Neural cell (in vitro differentiated cells): ENCODE measurements at regions not wholly inside any gene's neighbourhood (a gene's known extent, or its start where the extent isn't known, plus 50 kb on each side); places are given as distances from the start of the nearest gene placed in this dataset.

Experiments used
- H2AFZ ChIP-seq: fragments of 200-600, 300-800 bp; sonication (generic), shearing (Covaris generic); 2 replicates; pipeline ENCODE4 v1.6.0; 2014; ENCODE audit warnings: low read depth, mild to moderate bottlenecking, antibody characterized with exemption, low read length, moderate library complexity
- H3F3A ChIP-seq: fragments of 200-600 bp; shearing (Covaris generic); 2 replicates; pipeline ENCODE4 v1.6.1; 2016; ENCODE audit warnings: mild to moderate bottlenecking, moderate library complexity, mixed read lengths, antibody characterized with exemption, low read length; ENCODE audit not compliant: insufficient read depth, poor library complexity, severe bottlenecking
- H3K27ac ChIP-seq: fragments of 200-600, 300-800 bp; sonication (generic), shearing (Covaris generic); 2 replicates; pipeline ENCODE4 v1.5.1; 2014; ENCODE audit warnings: mild to moderate bottlenecking, low read length, moderate library complexity
- H3K27me3 ChIP-seq: fragments of 300-800, 200-600 bp; sonication (generic), shearing (Covaris generic); 2 replicates; pipeline ENCODE4 v1.6.0; 2014; ENCODE audit warnings: mild to moderate bottlenecking, low read depth, low read length, moderate library complexity; ENCODE audit not compliant: insufficient read depth
- H3K36me3 ChIP-seq: fragments of 300-800, 200-600 bp; sonication (generic), shearing (Covaris generic); 2 replicates; pipeline ENCODE4 v1.5.1; 2014; ENCODE audit warnings: mild to moderate bottlenecking, antibody characterized with exemption, low read length, moderate library complexity; ENCODE audit not compliant: insufficient read depth
- H3K4me2 ChIP-seq: fragments of 300-800, 200-600 bp; sonication (generic), shearing (Covaris generic); 2 replicates; pipeline ENCODE4 v1.6.0; 2014; ENCODE audit warnings: mild to moderate bottlenecking, low read length
- H3K4me3 ChIP-seq: fragments of 300-800, 200-600 bp; sonication (generic), shearing (Covaris generic); 2 replicates; pipeline ENCODE4 v1.5.1; 2014; ENCODE audit warnings: mild to moderate bottlenecking, low read length, moderate library complexity
- H3K79me2 ChIP-seq: fragments of 200-600 bp; shearing (Covaris generic); replicated peaks from 2 replicates; pipeline ENCODE4 v1.6.0; 2014; ENCODE audit warnings: mild to moderate bottlenecking, low read length, moderate library complexity; ENCODE audit not compliant: insufficient read depth
- H3K9ac ChIP-seq: fragments of 300-800, 200-600 bp; sonication (generic), shearing (Covaris generic); 2 replicates; pipeline ENCODE4 v1.6.1; 2016; ENCODE audit warnings: mild to moderate bottlenecking, low read length, mixed read lengths
- H3K9me2 ChIP-seq: fragments of 200-600 bp; shearing (Covaris generic); 2 replicates; pipeline ENCODE4 v1.6.1; 2016; ENCODE audit warnings: mild to moderate bottlenecking, low read length, mixed read lengths; ENCODE audit not compliant: insufficient read depth
- H3K9me3 ChIP-seq: fragments of 200-600, 300-800 bp; sonication (generic), shearing (Covaris generic); 2 replicates; pipeline ENCODE4 v1.6.1; 2016; ENCODE audit warnings: mild to moderate bottlenecking, mixed run types, low read length, moderate library complexity, mixed read lengths
- H4K20me1 ChIP-seq: fragments of 200-600 bp; shearing (Covaris generic); 2 replicates; pipeline ENCODE4 v1.6.1; 2016; ENCODE audit warnings: mild to moderate bottlenecking, mixed run types; ENCODE audit not compliant: insufficient read depth
- EP300 ChIP-seq: fragments of 450-650 bp; conservative IDR thresholded peaks from 2 replicates; pipeline ENCODE4 v1.6.1; 2014; ENCODE audit warnings: antibody characterized with exemption, mild to moderate bottlenecking, moderate library complexity; ENCODE audit not compliant: poor library complexity, severe bottlenecking
- EZH2 ChIP-seq: fragments of 200-600, 300-800 bp; shearing (Covaris generic), sonication (generic); IDR thresholded peaks from 2 replicates; pipeline ENCODE4 v1.6.1; 2014; ENCODE audit warnings: antibody characterized with exemption, low read length, borderline replicate concordance, mild to moderate bottlenecking; ENCODE audit not compliant: insufficient read depth, poor library complexity, severe bottlenecking
- MXI1 ChIP-seq: fragments of 450-650 bp; conservative IDR thresholded peaks from 2 replicates; pipeline ENCODE4 v1.6.1; 2014; ENCODE audit warnings: antibody characterized with exemption, mild to moderate bottlenecking; ENCODE audit not compliant: poor library complexity, severe bottlenecking
- POLR2AphosphoS5 ChIP-seq: IDR thresholded peaks from 2 replicates; pipeline ENCODE4 v1.6.1; 2012
- RAD21 ChIP-seq: fragments of 450-650 bp; conservative IDR thresholded peaks from 2 replicates; pipeline ENCODE4 v1.6.1; 2014; ENCODE audit warnings: antibody characterized with exemption, mild to moderate bottlenecking, moderate library complexity
- SMC3 ChIP-seq: fragments of 450-650 bp; conservative IDR thresholded peaks from 2 replicates; pipeline ENCODE4 v1.6.1; 2014; ENCODE audit warnings: antibody characterized with exemption, mild to moderate bottlenecking, moderate library complexity; ENCODE audit not compliant: poor library complexity
- TAF1 ChIP-seq: IDR thresholded peaks from 2 replicates; pipeline ENCODE4 v1.6.1; 2012; ENCODE audit warnings: low read depth
- TF ChIP-seq, protein P1 (sequence below): fragments of 450-650 bp; IDR thresholded peaks from 2 replicates; pipeline ENCODE4 v1.5.1; 2014; ENCODE audit warnings: antibody characterized with exemption, mild to moderate bottlenecking, moderate library complexity; ENCODE audit not compliant: poor library complexity, severe bottlenecking
- TF ChIP-seq, protein P2 (sequence below): IDR thresholded peaks from 2 replicates; pipeline ENCODE4 v1.6.1; 2012; ENCODE audit warnings: borderline replicate concordance

DNA sequence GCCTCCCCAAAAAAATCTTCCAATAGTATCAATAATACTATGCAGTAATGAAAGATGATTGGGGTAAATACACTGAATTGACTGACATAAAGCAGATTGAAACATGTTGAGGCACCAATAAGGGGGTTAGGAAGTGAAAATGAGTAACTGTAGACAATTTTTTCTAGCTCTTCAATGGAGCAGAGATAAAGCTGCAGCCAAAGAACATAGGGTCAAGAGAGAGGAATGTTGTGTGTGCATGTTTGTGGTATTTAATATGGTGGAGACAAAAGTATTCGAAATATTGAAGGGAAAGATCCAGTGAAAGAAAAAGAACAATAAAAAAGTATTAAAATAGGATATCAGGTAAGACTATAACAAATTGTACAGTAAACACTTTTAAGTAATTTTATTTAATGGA, 450.0 kb upstream of the CCDC179 start:
- H2AFZ ChIP-seq = no peak overlapping the region
- H3K27me3 ChIP-seq = no peaks in the 10 kb centered on the region
- H3K4me3 ChIP-seq = no peak overlapping the region
- no peak overlapping the region for H3K9ac ChIP-seq
- no peaks in the 10 kb centered on the region for H3K36me3 ChIP-seq
- H3F3A ChIP-seq = no peaks in the 10 kb centered on the region
- no peaks in the 10 kb centered on the region for H3K79me2 ChIP-seq
- no peak for TF ChIP-seq SMC3
- no peak overlapping the region for H3K27ac ChIP-seq
- no peaks in the 10 kb centered on the region for H3K9me3 ChIP-seq
- no peaks in the 10 kb centered on the region for H4K20me1 ChIP-seq
- no peaks in the 10 kb centered on the region for H3K9me2 ChIP-seq
- no peak overlapping the region for H3K4me2 ChIP-seq

DNA sequence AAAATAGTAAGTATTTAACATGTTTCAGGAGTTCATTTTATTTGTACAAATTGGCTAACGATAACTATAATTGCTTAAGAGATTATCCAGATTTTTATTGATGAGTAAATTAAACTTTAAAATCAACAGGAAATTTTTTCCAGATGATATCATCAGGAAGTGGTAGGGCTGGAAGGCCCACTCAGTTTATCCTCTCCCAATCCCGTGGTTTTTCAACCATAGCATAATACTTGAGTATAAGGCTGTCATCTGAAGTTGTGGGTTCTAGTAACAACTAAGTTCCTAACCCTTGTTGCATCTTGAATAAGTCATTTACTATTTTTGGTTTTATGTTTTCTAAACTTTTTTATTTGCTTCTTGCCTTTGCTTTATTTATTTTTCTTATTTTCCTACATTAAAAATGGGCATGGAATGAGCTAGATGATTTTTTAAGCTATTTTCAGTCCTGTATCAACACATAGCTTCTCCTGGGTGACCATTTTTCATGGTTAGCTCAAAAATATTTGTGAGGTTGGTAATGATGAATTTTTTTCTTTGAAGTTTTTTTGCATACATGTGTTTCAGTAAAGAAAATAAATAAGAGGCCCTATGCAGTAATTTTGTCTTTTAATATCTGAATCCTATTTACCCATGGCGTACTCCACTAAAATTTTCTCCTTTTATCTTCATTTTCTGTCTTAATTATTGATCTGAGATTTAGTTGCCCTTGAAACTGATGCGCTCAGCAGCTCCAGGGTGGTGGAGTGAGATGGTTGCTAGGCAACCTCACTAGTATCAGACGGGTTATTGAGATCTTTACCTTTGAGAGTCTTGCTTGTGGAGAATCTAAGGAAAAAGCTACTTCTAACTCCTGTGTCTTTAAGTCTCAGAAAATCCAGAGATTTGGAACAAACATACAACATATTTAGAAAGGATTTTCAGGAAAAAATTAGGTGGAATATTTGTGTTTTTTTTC, 452.0 kb upstream of the CCDC179 start:
- TF ChIP-seq MXI1 = no peak
- Histone ChIP-seq H3K4me3 (no peak overlapping the region), H3K27me3 (no peaks in the 10 kb centered on the region), H3K27ac (peak overlapping the region; percentile 17), H3K79me2 (no peaks in the 10 kb centered on the region), H3K9me2 (no peaks in the 10 kb centered on the region), H3F3A (no peaks in the 10 kb centered on the region), H3K9ac (no peak overlapping the region), H3K4me2 (no peak overlapping the region), H2AFZ (no peak overlapping the region), H4K20me1 (no peaks in the 10 kb centered on the region), H3K36me3 (no peaks in the 10 kb centered on the region), H3K9me3 (no peaks in the 10 kb centered on the region)

DNA sequence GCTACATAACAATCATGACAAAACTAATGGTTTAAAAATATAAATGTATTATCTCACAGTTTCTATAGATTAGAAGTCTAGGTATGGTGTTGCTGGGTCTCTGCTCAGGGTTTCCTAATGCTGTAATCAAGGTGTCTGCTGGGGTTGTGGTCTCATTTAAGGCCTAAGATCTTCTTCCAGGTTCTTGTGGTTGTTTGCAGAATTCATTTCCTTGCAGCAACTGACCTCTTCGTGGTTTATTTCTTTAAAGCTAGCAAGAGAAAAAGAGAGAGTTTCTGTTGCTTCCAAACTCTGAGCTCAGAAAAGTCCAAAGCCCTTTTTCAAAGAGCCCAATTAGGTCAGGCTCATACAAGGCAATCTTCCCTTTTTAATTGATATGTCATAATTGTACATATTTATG, 452.7 kb upstream of the CCDC179 start:
- Histone ChIP-seq H3K4me3 (no peak overlapping the region), H3K9me3 (no peaks in the 10 kb centered on the region), H3K4me2 (no peak overlapping the region), H3K27me3 (no peaks in the 10 kb centered on the region), H3K27ac (peak overlapping the region; percentile 17), H3F3A (no peaks in the 10 kb centered on the region), H3K79me2 (no peaks in the 10 kb centered on the region), H3K9me2 (no peaks in the 10 kb centered on the region), H3K36me3 (no peaks in the 10 kb centered on the region), H2AFZ (no peak overlapping the region), H4K20me1 (no peaks in the 10 kb centered on the region), H3K9ac (no peak overlapping the region)
- TF ChIP-seq, protein P1, sequence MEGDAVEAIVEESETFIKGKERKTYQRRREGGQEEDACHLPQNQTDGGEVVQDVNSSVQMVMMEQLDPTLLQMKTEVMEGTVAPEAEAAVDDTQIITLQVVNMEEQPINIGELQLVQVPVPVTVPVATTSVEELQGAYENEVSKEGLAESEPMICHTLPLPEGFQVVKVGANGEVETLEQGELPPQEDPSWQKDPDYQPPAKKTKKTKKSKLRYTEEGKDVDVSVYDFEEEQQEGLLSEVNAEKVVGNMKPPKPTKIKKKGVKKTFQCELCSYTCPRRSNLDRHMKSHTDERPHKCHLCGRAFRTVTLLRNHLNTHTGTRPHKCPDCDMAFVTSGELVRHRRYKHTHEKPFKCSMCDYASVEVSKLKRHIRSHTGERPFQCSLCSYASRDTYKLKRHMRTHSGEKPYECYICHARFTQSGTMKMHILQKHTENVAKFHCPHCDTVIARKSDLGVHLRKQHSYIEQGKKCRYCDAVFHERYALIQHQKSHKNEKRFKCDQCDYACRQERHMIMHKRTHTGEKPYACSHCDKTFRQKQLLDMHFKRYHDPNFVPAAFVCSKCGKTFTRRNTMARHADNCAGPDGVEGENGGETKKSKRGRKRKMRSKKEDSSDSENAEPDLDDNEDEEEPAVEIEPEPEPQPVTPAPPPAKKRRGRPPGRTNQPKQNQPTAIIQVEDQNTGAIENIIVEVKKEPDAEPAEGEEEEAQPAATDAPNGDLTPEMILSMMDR = no peak
- TF ChIP-seq POLR2AphosphoS5 = no peak
- TF ChIP-seq RAD21 = no peak
- TF ChIP-seq, protein P2, sequence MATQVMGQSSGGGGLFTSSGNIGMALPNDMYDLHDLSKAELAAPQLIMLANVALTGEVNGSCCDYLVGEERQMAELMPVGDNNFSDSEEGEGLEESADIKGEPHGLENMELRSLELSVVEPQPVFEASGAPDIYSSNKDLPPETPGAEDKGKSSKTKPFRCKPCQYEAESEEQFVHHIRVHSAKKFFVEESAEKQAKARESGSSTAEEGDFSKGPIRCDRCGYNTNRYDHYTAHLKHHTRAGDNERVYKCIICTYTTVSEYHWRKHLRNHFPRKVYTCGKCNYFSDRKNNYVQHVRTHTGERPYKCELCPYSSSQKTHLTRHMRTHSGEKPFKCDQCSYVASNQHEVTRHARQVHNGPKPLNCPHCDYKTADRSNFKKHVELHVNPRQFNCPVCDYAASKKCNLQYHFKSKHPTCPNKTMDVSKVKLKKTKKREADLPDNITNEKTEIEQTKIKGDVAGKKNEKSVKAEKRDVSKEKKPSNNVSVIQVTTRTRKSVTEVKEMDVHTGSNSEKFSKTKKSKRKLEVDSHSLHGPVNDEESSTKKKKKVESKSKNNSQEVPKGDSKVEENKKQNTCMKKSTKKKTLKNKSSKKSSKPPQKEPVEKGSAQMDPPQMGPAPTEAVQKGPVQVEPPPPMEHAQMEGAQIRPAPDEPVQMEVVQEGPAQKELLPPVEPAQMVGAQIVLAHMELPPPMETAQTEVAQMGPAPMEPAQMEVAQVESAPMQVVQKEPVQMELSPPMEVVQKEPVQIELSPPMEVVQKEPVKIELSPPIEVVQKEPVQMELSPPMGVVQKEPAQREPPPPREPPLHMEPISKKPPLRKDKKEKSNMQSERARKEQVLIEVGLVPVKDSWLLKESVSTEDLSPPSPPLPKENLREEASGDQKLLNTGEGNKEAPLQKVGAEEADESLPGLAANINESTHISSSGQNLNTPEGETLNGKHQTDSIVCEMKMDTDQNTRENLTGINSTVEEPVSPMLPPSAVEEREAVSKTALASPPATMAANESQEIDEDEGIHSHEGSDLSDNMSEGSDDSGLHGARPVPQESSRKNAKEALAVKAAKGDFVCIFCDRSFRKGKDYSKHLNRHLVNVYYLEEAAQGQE = no peak
- TF ChIP-seq SMC3 = no peak
- no peak for TF ChIP-seq EP300
- TF ChIP-seq EZH2 = no peak
- TF ChIP-seq TAF1 = no peak
- no peak for TF ChIP-seq MXI1
